ENCODE measurements at regions not wholly inside any gene's neighbourhood (a gene's known extent, or its start where the extent isn't known, plus 50 kb on each side); places are given as distances from the start of the nearest gene placed in this dataset.

DNA sequence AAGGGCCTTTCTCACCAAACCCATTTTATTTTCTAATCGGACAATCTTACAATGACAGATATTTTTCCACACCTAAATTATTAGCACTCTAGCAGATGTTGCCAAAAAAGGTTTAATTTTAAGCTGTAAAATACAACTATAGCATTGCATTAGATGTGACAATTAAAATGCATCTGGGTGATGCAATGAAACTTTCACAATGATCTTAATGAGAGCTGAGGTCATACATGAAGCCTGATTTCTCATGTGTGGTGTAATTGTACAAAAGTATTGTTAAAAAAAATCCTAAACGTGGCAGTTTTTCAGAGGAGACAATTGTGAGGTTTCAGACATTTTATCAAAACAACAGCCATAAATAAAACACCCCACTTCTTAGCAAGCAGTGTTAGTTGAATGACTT, 606.0 kb downstream of the HDGFL1 start:
- no peak for DNase-seq

- no peak for DNase-seq
Measured at GRCh38 chr6:23176471-23176870, 607.1 kb downstream of the HDGFL1 start.

DNA sequence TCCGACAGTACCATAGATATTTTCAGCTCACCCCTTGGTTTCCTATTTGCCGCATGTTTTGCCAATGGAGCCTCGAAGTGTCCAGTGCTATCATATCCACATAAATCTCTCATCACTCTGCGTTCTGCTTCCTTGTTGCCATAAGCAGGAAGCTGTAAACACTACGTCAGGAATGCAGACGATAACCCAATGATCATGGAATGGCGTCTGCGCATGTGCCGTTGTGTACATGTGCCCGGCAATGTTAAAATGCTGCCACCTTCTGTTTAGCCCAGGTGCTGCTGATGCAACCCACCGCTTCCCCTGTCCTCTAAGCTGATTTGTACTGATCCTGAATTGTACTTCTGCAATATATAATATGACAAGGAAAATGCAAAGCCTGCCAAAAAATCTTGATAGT, 607.5 kb downstream of the HDGFL1 start:
- DNase-seq: no peak

DNA sequence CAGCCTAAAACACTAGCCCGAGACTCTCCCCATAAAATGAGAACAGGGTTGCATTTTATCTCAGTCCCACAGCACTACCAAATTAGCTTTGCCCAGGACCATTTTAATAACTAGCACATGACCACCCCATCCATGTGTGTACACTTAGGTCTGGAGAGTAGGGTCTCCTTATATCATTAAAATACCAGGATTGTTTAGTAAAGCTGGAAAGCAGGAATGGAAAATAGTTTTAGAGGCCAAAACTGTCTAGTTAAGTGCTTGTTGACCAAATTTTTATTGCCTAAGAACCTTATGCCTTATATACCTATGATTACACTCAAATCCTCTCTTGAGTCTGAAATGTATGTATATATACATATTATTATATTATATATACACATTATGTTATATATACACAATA, 608.4 kb downstream of the HDGFL1 start:
- DNase-seq: no peak

- DNase-seq: no peak
Measured at GRCh38 chr6:23179994-23180393, 610.6 kb downstream of the HDGFL1 start.

DNA sequence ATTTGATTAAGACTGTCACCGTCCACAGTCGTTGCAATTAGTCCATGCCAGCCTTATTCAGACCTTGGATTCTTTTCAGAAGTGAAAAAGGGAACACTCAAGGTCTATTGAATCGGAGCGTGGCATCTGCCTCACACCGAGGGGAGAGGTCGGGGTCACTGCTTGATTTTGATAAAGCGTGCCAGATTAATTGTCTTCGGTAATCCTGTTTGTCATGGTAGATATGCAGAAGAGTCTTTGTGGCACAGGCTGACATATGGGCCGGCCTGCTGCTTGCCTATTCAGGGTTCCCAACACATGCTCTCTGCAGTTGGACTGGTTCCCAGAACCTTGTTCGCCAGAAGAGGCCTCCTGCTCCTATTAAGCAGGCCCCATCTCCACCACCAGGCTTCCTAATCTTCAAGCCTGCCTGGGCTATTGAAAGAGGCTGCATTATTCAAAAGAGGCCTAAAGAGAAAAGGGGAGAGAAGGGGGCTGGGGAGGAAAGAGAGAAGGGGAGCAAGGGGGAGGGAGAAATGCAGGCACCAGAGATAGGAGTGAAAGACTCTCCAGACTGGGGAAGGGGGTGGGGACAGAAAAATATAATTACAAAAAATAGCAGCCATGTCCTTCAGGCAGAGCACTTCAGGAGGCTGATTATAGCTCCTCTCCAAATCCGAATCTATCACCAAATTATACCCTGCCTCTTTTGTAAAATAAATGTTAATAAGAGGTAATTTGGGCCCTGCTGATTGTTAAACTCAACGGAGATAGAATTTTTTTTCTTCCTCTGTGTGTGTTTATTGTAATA, 611.3 kb downstream of the HDGFL1 start:
- DNase-seq: no peak

DNA sequence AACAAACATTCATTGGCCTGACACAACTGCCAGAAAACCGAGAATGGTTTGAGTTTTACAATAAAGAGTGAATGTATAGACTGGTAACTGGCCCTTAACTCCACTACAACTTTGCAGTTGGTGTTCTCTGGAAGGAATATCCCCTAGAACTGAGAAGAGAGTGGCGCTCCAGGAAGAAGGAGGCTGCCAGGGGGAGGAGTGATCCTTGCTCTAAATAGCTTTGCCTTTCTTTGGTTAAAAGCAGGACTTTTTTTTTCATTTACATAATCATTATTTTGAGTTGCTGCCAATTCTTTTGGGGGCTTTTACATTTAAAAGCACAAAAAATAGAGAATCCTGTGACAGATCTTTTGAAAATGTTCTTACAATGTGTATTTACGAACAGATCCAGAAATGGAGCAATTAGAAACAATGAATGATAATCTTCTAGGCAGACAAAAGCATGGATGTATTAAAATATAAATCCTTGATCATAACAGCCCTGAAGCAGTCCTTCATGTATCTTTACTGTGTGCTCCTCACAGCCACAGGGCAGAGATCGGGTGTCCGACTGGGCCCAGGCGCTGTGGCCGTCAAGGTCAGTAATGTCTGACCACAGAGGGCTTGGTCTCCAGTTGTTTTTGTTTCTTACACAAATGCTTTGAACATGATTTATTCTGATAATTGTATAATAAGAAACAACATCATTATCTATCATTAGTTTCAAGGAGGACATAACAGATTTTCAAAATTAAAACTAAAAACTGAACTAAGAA, 612.2 kb downstream of the HDGFL1 start:
- no peak for DNase-seq

DNA sequence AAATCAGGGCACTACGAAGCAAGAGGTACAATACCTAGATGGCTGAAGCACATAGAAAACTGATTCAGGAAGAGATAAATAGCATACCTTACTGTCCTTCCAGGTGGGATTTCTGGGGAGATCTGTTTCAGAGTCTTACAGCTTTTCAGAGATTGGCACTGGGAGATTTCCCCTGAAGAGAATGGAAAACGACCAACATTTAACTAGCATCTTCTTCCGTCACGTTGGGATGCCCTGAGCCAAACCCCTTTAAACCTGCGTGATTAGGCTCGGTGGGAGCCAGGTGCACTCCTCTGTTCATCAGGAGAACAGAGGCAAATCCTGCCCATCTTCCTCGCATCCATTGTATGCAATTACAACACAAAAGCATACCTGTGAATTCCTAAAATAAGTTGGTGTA, 614.5 kb downstream of the HDGFL1 start:
- DNase-seq: no peak

DNA sequence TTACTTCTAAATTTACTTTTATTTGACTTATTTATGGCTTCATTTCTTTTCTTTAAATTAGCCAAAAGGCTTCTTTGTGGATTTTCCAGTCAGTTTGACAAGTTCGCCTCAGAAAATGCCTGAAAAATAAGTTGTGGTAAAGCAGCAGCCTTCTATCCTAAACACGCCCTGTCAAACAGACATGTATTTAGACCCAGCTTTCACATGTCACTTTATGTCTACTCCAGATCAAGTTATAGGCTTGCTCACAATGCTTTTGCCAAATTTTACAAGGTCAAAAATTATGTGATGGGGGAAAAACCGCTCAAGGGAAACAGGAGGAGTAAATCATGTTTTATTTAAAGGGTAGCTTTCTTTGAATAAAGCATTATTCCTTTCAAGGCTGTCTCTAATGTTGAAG, 615.0 kb downstream of the HDGFL1 start:
- DNase-seq: no peak

DNA sequence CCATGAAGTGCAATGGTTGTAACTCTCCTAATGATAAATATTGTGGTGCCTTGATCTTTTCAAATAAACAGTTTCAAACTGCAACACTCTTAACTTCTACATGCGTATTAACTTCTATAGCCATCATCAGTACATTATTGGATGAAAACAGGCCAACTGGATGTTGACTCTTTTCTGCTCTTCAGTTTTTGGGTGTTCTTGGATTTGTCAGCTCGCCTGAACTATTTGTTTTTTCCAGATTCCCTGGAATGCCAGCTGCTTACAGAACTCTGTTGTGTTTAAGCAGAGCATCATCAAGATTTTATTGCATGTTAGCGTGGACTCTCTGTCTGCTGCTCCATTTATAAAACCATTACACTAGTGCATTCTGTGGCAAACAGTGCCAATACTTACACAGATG, 626.1 kb downstream of the HDGFL1 start:
- DNase-seq: no peak

GRCh38 chr6:23199541-23199940, 630.2 kb downstream of the HDGFL1 start:
- DNase-seq: no peak

DNA sequence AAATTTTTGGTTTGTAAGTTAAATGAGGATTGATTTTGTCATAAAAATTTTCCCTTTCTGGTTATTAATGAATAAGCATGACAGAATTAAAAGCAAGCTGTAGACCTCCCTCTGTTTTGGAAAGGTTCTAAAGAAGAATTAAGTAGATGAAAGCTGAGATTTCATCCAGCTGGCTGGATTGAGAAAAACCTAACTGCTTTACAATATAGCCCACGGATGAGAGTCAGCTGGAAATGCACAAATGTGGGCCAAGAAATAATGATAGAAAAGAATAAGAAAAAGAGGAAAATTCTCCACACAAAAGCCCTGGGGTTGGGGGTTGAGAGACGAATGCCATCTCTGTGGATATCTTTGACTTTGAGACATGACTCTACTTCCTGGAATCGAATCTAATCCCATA, 631.6 kb downstream of the HDGFL1 start:
- DNase-seq: no peak

DNA sequence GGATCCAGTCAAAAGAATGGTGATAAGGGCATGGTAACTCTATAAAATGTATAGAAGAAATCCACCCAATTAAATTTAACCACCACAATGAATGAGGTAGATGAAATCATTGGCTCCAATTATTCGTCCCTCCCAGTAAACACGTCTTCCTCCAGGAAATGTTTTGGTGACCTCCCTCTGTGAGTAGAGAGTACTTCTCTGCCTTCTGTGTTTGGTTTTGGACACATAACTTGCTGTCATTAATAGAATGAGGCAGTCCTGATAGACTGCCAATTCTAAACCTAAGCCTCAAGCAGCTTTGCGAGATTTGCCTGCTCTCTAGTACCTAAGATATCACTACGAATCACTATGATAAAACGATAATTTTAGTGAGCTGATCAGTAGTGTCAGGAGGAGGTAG, 632.8 kb downstream of the HDGFL1 start:
- DNase-seq: no peak

- no peak for DNase-seq
Measured at GRCh38 chr6:23212398-23212797, 643.0 kb downstream of the HDGFL1 start.

DNA sequence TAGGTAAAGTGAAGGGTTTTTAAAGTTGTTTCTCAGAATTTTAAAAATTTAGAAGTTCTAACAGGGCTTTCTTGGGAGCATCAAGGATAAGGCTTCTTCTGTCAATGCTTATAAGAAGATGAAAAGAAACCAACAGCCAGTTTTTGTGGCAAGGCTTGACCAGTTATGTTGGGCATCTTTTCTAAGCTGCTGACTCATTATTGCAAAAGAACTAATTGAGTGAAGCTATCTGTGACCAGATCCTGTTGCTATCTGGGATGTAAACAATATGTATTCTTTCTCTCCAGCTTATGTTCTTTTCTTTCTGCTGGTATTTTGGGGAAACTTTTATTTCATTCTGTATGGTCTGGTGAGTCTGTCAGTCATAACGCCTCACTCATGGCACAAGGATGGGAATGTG, 643.8 kb downstream of the HDGFL1 start:
- no peak for DNase-seq

GRCh38 chr6:23213651-23214050, 644.3 kb downstream of the HDGFL1 start:
- no peak for DNase-seq

DNA sequence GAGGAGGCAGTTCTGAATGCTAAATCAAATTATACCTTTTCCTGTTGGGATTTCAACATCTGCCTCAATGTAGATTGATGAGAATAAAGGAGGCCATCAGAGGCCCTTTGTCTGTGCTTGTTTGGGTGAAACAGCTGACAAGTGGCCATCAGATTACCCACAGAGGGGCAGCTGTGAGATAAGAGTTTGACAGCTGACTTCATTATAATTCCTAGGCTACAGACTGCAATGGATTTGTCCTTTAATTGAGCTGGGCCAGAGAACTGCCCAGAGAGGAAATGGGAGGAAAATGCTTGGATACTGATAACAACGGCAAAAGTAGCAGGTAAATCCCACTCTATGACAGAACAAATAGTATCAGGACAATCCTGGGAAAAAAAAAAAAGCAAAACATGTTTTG, 649.4 kb downstream of the HDGFL1 start:
- no peak for DNase-seq

GRCh38 chr6:23222724-23223123, 653.4 kb downstream of the HDGFL1 start:
- DNase-seq: no peak

DNA sequence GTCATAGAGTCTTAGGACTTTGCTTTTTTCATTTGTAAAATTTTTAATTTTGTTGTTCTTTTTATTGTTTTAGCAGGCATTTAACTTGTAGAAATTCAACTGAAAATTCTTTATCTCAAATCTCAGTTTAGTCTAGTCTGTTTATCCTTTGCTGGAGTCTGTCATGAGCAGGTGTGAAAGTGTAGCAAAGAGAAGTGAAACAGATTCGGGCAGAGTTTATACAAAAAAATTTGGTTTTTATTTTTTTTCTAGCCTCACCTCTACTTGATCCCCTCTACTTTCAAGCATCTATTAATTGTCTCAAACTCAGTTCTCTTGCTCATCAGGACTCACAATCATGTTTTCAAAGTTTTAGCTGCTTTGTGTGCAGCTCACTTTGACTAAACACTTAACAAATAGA, 655.2 kb downstream of the HDGFL1 start:
- DNase-seq: no peak

DNA sequence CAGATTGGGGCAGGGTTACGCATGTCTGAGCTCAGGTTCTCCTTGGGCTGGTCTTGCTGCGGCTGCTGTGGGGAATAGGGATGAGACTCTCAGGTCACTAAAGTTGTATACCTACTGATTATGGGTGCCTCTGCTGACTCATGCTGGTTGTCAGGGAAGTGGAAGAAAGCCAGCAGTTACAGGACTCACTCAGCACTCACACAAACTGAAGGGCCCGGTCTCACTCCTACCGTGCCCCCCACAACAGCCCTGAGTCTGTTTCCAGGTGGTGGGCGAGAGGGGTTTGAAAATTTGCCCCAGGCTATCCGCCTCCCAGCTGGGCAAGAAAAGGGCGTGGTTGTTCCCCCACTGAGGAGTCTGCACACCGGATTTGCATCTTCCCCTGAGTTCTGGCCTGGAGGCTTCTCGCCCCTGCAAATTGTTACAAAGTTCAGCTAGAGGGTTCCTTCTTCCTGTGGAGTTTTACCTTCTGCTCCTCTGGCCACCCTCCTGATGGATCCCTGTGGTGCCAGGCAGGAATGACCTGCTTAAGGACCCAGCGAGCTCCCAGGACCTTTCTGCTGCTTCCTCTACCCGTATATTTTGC, 659.2 kb downstream of the HDGFL1 start:
- no peak for DNase-seq

DNA sequence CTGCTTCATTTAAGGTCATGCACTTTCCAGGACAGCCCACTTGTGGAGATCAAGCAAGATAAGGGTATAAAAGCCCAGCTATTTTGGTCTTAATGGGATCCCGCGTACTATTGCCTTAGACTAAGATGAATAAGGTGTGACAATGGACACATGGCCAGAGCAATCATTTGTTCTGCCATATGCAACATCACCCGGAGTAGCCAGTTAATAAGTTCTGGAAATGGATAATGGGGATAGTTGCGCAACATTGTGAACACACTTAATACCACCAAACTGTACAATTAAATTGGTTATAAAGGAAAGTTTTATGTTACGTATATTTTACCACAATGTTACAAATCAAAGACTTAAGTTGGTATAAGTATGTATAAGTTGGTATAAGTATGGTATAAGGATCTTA, 674.5 kb downstream of the HDGFL1 start:
- no peak for DNase-seq

GRCh38 chr6:23244300-23244699, 674.9 kb downstream of the HDGFL1 start:
- no peak for DNase-seq

DNA sequence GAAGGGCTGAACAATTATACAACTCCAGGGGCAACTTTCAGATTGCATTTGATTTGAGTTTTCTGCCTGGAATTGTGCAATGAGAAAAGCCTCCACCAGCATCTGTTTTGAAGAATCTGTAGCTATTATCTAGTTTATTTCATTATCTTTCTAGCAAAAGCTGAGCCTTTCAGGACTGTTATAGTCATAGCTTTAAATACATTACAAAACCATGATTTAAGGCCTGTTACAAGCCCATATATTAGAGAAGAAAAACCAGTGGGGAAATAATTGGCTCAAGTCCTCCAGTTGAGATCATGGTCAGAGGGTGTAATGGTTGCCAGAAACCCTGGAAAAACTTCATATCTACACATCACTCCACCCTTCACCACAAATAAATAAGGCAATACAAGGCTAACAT, 676.2 kb downstream of the HDGFL1 start:
- DNase-seq: no peak

- no peak for DNase-seq
Measured at GRCh38 chr6:23246896-23247295, 677.5 kb downstream of the HDGFL1 start.

All from T-helper 1 cell (primary cell).